Effector memory CD8-positive, alpha-beta T cell (primary cell): ENCODE measurements at regions not wholly inside any gene's neighbourhood (a gene's known extent, or its start where the extent isn't known, plus 50 kb on each side); places are given as distances from the start of the nearest gene placed in this dataset.

Experiments used
- ATAC-seq: fragments of 150-1000 bp; cut with Tn5 transposase; replicated peaks from 2 replicates; pipeline ENCODE4 v1.10.0; 2021; ENCODE audit warnings: mild to moderate bottlenecking, moderate library complexity
- DNase-seq, 3 experiments: peaks; one replicate each; pipeline ENCODE4 v3.0.0; 2021
- H3K27ac Mint-ChIP-seq, 2 donors: one replicate each; pipeline ENCODE4 v1.8.0; 2022; ENCODE audit warnings: mild to moderate bottlenecking in 2 of 2, mixed read lengths in 2 of 2, moderate library complexity in 2 of 2
- H3K27me3 Mint-ChIP-seq, 2 donors: one replicate each; pipeline ENCODE4 v1.8.0; 2022; ENCODE audit warnings: mixed read lengths in 2 of 2
- H3K36me3 Mint-ChIP-seq: one replicate; pipeline ENCODE4 v1.8.0; 2022; ENCODE audit warnings: mild to moderate bottlenecking, moderate library complexity, mixed read lengths; ENCODE audit not compliant: insufficient read depth
- H3K4me1 Mint-ChIP-seq, 2 donors: one replicate each; pipeline ENCODE4 v1.8.0; 2022; ENCODE audit warnings: low read depth in 2 of 2, mixed read lengths in 2 of 2
- H3K4me3 Mint-ChIP-seq, 2 donors: one replicate each; pipeline ENCODE4 v1.8.0; 2022; ENCODE audit warnings: mild to moderate bottlenecking in 2 of 2, mixed read lengths in 2 of 2, moderate library complexity in 2 of 2
- H3K9me3 Mint-ChIP-seq, 2 donors: one replicate each; pipeline ENCODE4 v1.8.0; 2022; ENCODE audit warnings: mixed read lengths in 2 of 2

DNA sequence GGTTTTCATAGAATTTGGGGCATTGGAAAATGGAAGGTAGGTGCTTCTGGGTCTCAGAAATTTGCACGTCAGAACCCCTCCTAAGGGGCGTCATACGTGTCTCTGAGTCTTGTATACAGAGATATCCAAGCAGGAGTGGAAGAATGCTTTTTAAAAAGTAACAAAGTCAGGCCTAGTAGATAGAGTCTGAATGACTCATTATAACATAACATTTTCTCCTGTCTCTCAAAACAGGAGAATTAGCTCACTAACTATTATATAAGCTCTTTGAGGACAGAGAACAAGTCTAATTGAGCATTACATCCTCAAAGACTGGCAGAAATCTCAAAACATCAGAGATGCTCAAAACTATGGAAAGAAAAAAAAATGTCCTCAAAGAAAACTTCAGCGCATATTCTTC, 86.1 kb upstream of the CCL2 start:
- peaks cover 57 to 76% of the 10 kb centered on the region in 2 donors for H3K27me3 Mint-ChIP-seq
- no peak for ATAC-seq

DNA sequence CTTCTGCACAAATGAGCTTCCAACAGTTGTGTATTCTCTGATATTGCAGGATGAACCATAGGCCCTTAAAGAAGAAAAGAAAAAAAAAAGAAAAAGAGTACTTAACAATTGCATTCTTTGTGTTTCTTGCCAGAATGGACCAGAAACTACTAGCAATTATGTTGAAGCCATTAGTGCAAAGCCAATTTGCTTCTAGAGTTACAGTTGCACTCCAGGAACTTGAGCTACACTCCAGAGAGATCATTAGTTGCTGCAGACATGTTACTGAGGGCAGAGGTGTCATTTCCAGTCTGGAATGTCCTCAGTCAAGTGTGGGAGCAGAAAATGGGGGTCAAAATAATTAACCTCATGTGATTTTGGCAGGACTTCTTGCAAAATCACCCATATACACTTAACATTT, 85.6 kb upstream of the CCL2 start:
- Mint-ChIP-seq H3K36me3 (no peaks in the 10 kb centered on the region), H3K4me1 (no peaks in the 10 kb centered on the region), H3K9me3 (no peaks in the 10 kb centered on the region), H3K27ac (no peak overlapping the region), H3K27me3 (peaks cover 55 to 76% of the 10 kb centered on the region in 2 donors), H3K4me3 (no peak overlapping the region)
- DNase-seq (no peak), ATAC-seq (no peak)

More for the DNA sequence above, 86.1 kb upstream of the CCL2 start:
- Mint-ChIP-seq H3K36me3 (no peaks in the 10 kb centered on the region), H3K4me1 (no peaks in the 10 kb centered on the region), H3K27ac (no peak overlapping the region), H3K4me3 (no peak overlapping the region), H3K9me3 (no peaks in the 10 kb centered on the region)
- DNase-seq = no peak

DNA sequence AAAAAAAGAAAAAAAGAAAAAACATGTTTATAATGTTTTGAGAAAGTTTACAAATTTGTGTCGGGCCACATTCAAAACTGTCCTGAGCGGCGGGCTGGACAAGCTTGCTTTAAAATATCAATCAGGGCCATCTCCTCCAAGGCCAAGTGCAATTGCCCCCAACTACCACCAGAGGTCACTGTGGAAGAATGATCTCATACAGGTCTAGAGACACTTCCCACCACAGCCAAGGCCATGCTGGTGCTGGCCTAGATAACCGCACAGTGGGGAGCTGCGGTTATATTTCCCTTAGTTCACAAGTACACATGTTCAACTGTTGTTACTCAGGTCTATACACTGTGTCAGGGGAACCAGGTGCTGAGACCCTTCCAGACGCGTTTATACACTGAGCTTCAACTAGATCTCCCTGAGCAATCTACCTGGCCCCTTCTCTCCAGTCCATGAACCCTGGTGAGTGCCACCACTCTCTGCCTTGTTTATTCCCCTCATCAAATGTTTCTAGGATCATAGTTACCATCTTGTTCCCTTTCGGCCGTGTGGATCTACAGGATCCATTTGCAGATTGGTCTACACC, 83.8 kb upstream of the CCL2 start:
- H3K36me3 Mint-ChIP-seq = no peaks in the 10 kb centered on the region
- peak; percentile 31 to 56 (median 32) for DNase-seq
- peaks cover 51 to 76% of the 10 kb centered on the region in 2 donors for H3K27me3 Mint-ChIP-seq
- no peaks in the 10 kb centered on the region for H3K4me1 Mint-ChIP-seq
- H3K4me3 Mint-ChIP-seq = no peak overlapping the region
- H3K27ac Mint-ChIP-seq = no peak overlapping the region
- no peaks in the 10 kb centered on the region for H3K9me3 Mint-ChIP-seq
- peak; percentile 69 for ATAC-seq

DNA sequence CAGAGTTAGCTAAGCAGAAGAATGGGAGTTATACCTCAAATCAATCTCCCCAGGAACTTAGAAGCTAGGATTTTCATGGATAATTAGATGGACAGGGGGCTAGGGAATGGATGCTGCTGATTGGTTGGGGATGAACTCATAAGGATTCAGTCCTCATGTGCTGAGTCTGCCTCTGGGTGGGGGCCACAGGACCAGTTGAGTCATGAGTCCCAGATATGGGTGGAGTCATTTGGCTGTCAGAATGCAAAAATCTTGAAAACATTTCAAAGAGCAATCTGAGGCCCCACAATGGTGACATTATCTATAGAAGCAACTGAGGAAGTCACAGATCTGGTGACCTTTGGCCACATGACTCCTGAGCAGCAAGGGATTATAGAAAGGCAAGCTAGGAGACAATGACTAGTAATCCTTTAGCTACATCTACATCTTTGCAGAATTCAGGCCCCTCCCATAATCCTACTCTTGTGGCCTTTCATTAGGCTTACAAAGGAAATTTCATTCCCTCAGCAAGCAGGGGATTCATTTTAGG, 82.6 kb upstream of the CCL2 start:
- no peak for DNase-seq
- Mint-ChIP-seq H3K36me3 (no peaks in the 10 kb centered on the region), H3K4me1 (no peaks in the 10 kb centered on the region), H3K4me3 (no peak overlapping the region), H3K27me3 (peaks cover 51 to 76% of the 10 kb centered on the region in 2 donors), H3K9me3 (no peaks in the 10 kb centered on the region), H3K27ac (no peak overlapping the region)
- no peak for ATAC-seq

DNA sequence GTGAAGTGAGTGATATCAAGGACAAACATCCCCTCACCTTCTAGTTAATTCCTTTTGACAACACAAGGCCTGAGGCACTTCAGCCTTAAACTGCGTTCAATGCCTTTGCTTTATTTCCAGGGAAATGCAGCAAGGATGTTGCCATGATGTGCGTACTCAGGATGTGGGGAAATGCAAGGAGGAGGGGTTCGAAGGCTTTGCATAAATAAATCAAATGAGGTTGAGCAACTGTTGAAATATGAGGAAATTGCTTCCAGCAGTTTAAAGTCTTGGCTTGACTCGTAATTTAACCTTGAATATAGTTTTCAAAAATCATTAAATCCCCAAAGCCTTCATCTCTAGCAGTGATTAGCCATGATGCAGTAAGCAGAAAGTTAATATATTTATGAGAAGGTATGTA, 81.8 kb upstream of the CCL2 start:
- no peak overlapping the region for H3K4me3 Mint-ChIP-seq
- no peaks in the 10 kb centered on the region for H3K9me3 Mint-ChIP-seq
- DNase-seq = no peak
- no peak overlapping the region for H3K27ac Mint-ChIP-seq
- no peak for ATAC-seq
- no peaks in the 10 kb centered on the region for H3K4me1 Mint-ChIP-seq
- no peaks in the 10 kb centered on the region for H3K36me3 Mint-ChIP-seq
- H3K27me3 Mint-ChIP-seq = peaks cover 50 to 76% of the 10 kb centered on the region in 2 donors

DNA sequence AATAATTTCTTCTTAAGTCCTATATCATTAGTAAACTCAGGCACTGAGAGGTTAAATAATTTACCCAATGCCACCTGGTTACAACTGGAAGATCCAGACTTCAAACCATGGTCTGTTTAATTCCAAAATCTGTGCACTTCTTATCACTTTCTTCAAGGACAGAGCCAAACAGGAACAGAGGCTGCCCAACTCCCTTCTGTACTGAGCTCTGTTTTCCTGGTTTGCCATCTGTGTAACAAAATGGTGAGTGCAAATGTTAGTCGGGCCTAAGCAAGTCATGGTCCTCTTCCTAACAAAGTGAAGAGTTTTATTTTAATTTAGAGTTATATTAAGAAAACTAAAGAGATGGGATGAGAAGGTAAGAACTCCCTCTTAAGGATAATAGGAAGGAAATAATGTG, 80.6 kb upstream of the CCL2 start:
- no peak for DNase-seq
- Mint-ChIP-seq H3K4me1 (no peaks in the 10 kb centered on the region), H3K9me3 (no peaks in the 10 kb centered on the region), H3K27me3 (peaks cover 45 to 73% of the 10 kb centered on the region in 2 donors), H3K27ac (no peak overlapping the region), H3K36me3 (no peaks in the 10 kb centered on the region), H3K4me3 (no peak overlapping the region)
- no peak for ATAC-seq

DNA sequence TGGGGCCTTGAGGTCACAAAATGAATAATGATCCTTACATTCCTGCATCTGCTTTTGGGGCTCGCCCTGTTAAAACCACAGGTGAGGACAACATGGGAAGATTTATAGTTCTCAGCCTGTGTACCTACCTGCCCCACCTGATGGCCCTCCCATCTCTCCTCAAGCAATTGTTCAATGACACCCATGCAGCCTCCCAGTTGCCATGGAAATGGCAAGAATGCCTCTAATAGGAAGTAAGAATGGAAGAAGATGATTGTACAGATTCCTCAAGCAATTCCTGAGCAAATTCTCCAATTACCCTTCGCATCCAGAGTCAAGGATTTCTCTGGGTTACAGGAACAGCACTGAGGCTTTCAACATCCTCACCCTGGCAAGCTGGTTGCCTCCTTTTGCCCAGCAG, 78.6 kb upstream of the CCL2 start:
- DNase-seq (no peak), ATAC-seq (no peak)
- Mint-ChIP-seq H3K4me1 (no peaks in the 10 kb centered on the region), H3K27ac (no peak overlapping the region), H3K27me3 (peaks cover 59 to 86% of the 10 kb centered on the region in 2 donors), H3K36me3 (no peaks in the 10 kb centered on the region), H3K4me3 (no peak overlapping the region), H3K9me3 (no peaks in the 10 kb centered on the region)

DNA sequence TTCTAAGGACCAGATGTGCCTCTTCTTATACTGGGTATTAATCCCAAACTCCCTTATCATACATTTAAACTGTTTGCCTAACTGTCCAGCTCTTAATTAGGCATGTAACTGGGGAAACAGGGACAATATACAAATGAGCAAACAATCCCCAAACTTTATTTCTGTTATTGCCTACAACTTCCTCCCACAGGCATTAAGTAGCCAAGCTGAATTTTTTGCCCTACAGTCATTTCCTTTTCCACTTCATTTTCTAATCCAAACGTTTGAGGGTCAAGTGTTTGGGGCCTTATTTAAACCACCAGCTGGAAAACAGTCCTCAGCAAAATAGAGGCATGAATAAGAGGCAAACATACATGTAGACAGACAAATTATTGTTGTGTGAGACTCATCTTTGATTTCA, 77.4 kb upstream of the CCL2 start:
- H3K27ac Mint-ChIP-seq = no peak overlapping the region
- no peak for ATAC-seq

DNA sequence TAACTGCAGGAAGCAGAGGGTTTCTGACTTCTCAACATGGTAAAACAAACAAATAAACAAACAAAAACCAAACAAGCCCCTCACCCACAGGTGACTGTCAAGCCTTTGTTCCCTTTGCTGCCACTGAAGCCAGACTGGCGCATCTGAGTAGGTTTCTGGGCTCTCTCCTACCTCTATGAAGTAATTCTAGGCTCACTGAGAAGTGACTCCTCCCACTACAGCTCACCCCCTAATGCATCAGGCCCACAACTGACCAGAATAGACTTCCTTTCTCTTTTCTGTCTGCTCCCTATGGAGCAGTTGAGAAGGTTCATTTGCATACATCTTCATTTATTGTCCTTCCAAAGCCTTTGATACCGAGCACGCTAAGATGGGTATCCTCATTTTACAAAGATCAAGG, 77.0 kb upstream of the CCL2 start:
- no peaks in the 10 kb centered on the region for H3K36me3 Mint-ChIP-seq
- H3K4me1 Mint-ChIP-seq = no peaks in the 10 kb centered on the region
- peaks cover 60 to 74% of the 10 kb centered on the region in 2 donors for H3K27me3 Mint-ChIP-seq
- H3K27ac Mint-ChIP-seq = no peak overlapping the region
- H3K4me3 Mint-ChIP-seq = no peak overlapping the region
- H3K9me3 Mint-ChIP-seq = no peaks in the 10 kb centered on the region
- no peak for DNase-seq
- no peak for ATAC-seq

More for the DNA sequence above, 77.4 kb upstream of the CCL2 start:
- H3K4me3 Mint-ChIP-seq = no peak overlapping the region
- no peak for DNase-seq
- H3K4me1 Mint-ChIP-seq = no peaks in the 10 kb centered on the region
- H3K9me3 Mint-ChIP-seq = no peaks in the 10 kb centered on the region
- H3K36me3 Mint-ChIP-seq = no peaks in the 10 kb centered on the region
- H3K27me3 Mint-ChIP-seq = peaks cover 58 to 74% of the 10 kb centered on the region in 2 donors

DNA sequence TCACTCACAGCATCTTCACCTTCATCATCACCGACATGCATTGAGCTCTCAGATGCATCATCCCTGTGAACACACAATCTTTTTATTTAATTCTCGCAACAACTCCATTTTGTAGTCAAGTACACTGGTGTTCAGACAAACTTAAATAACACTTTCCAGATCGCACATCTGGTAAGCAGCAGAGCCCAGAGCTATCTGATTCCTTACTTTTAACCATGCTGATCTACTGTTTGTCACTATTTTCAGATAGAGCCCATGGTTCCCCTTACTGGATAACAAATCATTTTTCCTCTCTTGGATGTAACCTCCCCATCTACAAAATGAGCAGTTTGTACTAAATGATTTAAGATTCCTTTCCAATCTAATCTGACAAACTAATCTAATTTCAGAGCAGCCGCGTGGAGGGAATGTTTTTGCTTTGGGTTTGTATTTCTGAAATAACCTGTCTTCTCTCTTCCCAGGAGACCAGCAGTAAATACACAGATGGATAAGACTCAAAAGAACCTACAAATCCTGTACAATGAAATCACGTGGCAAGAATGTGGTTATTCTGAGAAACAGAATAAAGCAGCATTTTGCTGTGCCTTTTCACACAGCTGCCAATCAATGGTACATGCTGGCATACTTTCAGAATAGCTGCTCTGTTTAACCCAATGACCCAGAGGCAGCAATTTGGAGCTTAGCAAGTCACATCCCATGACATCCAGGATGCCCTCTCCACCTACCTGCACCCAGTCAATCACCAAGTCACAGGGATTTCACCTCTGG, 72.9 kb upstream of the CCL2 start:
- H3K36me3 Mint-ChIP-seq = no peaks in the 10 kb centered on the region
- ATAC-seq (no peak), DNase-seq (no peak)
- H3K27ac Mint-ChIP-seq = no peak overlapping the region
- no peak overlapping the region for H3K4me3 Mint-ChIP-seq
- H3K27me3 Mint-ChIP-seq = peaks cover 73 to 76% of the 10 kb centered on the region in 2 donors
- H3K4me1 Mint-ChIP-seq = no peaks in the 10 kb centered on the region
- no peaks in the 10 kb centered on the region for H3K9me3 Mint-ChIP-seq

DNA sequence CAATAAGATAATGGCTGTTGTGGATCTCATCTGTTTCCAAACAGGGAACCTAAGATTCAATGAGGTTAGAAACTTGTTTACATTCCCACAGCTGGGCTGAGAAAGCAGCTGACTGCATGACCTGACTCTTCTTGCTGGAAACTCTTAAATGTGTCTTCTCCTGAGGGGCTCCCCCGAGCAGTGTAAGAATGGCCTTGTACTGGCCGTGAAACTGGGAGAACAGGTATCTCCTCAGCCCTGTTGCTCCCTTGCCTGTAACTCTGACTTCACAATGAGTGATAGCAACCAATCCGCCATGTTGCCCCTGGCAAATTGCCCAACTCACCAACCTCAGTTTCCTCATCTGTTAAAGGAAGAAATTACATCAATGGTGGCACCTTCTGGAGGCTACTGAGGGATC, 59.1 kb upstream of the CCL2 start:
- H3K27me3 Mint-ChIP-seq = peaks cover 24 to 47% of the 10 kb centered on the region in 2 donors
- H3K27ac Mint-ChIP-seq = no peak overlapping the region
- H3K4me3 Mint-ChIP-seq = no peak overlapping the region
- DNase-seq (no peak), ATAC-seq (no peak)
- no peaks in the 10 kb centered on the region for H3K36me3 Mint-ChIP-seq
- H3K4me1 Mint-ChIP-seq = peaks cover 0 to 5% of the 10 kb centered on the region in 2 donors
- no peaks in the 10 kb centered on the region for H3K9me3 Mint-ChIP-seq

DNA sequence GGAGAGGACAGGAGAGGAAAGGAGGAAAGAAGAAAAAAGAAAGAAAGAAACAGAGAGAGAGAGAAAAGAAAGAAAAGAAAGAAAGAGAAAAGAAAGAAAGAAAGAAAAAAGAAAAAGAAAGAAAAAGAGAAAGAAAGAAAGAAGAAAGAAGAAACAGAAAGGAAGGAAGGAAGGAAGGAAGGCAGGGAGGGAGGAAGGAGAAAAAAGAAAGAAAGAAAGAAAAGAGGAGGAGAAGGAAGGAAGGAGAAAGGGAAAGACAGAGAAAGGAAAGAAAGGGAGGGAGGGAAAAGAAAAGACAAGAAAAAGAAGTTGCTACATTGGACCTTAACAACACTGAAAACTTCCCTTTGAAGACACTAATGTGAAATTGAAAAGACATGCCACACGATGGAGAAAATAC, 56.6 kb upstream of the CCL2 start:
- ATAC-seq (no peak), DNase-seq (no peak)
- no peaks in the 10 kb centered on the region for H3K36me3 Mint-ChIP-seq
- H3K9me3 Mint-ChIP-seq = no peaks in the 10 kb centered on the region
- no peak overlapping the region for H3K27ac Mint-ChIP-seq
- peaks cover 37 to 50% of the 10 kb centered on the region in 2 donors for H3K27me3 Mint-ChIP-seq
- H3K4me3 Mint-ChIP-seq = no peak overlapping the region
- H3K4me1 Mint-ChIP-seq = peaks cover 0 to 5% of the 10 kb centered on the region in 2 donors

DNA sequence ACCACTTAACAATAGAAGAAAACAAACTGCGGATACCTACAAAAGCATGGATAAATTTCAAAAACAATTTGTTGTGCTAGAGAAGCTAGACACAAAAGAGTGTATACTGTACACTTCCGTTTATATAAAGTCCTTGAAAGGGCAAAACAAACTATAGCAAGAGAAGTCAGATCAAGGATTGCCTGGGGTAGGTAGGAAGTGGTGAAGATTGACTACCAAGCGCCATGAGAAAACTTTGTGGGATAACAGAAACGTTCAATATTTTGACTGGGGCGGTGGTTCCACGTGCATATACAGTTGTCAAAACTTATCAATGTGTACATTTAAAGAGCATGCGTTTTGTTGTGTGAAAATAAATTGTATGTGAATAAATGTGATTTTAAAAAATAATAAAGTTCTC, 55.6 kb upstream of the CCL2 start:
- H3K4me3 Mint-ChIP-seq = no peak overlapping the region
- no peak overlapping the region for H3K27ac Mint-ChIP-seq
- no peaks in the 10 kb centered on the region for H3K36me3 Mint-ChIP-seq
- peaks cover 40 to 44% of the 10 kb centered on the region in 2 donors for H3K27me3 Mint-ChIP-seq
- H3K9me3 Mint-ChIP-seq = no peaks in the 10 kb centered on the region
- DNase-seq = no peak
- ATAC-seq = no peak
- peaks cover 0 to 5% of the 10 kb centered on the region in 2 donors for H3K4me1 Mint-ChIP-seq

DNA sequence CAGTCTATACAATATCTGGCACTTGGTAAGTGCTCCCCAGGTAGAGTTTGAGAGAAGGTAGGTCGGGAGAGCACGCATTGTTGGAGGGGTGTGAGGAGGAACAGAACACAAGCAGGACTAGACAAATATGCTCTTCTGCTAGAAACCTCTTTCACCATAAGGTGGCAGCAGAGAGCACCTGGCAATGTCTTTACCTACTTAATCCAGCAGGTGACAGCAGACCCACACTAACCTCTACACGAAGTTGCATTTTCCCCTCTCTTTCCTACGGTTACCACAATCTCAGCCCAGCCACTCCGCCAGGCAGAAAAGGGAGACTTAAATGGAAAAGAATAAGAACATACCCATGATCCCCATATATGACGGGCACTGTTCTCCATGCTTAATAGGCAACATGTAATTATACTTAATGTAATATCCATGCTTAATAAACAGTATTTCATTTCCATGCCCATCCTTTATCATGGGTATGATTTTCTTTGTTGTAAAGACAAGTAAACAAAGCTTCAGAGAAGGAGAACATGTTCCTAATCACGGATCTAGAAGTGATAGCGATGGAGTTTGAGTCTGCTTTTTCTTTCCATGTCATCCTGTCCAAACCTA, 55.1 kb upstream of the CCL2 start:
- Mint-ChIP-seq H3K4me1 (peaks cover 0 to 5% of the 10 kb centered on the region in 2 donors), H3K36me3 (no peaks in the 10 kb centered on the region), H3K9me3 (no peaks in the 10 kb centered on the region), H3K27me3 (peaks cover 45 to 48% of the 10 kb centered on the region in 2 donors), H3K27ac (no peak overlapping the region), H3K4me3 (no peak overlapping the region)
- peak; percentile 89 for ATAC-seq
- peak; percentile 65 to 71 (median 66) for DNase-seq
